ENCODE measurements at regions not wholly inside any gene's neighbourhood (a gene's known extent, or its start where the extent isn't known, plus 50 kb on each side); places are given as distances from the start of the nearest gene placed in this dataset.
A peak's percentile ranks its signal among the peaks of the same experiment; 100 is the strongest.

- H3K4me3 ChIP-seq (replicated peaks in 1 of 2; ENCODE audit: low read depth in 2 of 2, low read length in 2 of 2), result no peak overlapping the region
- no peak for TF ChIP-seq CTCF (IDR thresholded peaks at IDR 0.05; ENCODE audit: low read depth, low read length)
- no peak for DNase-seq (ENCODE audit: low read depth in 2 of 2)
Measured at GRCh38 chr6:11908436-11909105, 103.5 kb upstream of the HIVEP1 start.

GRCh38 chr6:11903645-11904044 lies 108.5 kb upstream of the HIVEP1 start:
- no peak overlapping the region for H3K4me3 ChIP-seq (replicated peaks in 1 of 2; ENCODE audit: low read depth in 2 of 2, low read length in 2 of 2)
- TF ChIP-seq CTCF (IDR thresholded peaks at IDR 0.05; ENCODE audit: low read depth, low read length), result no peak
- DNase-seq (ENCODE audit: low read depth in 2 of 2), result no peak

DNA sequence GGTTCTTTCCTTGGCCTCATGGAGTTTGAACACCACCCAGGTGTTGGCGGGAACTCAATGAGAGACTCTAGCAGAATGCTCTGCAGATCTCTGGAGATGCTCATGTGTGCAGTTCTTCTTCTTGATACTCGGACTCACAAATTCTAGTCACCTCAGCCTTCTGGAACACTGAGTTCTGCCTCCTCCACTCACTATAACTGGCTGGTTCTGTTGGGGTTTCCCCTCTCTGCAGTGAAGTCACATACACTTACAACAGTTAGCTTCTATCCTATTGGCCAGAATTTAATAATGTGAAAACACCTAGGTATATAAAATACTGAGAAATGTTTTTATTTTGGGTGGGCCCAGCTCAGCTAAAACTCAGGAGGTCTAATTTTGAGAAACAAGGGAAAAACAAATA lies 109.6 kb upstream of the HIVEP1 start:
- no peak for DNase-seq (ENCODE audit: low read depth in 2 of 2)
- no peak for TF ChIP-seq CTCF (IDR thresholded peaks at IDR 0.05; ENCODE audit: low read depth, low read length)
- H3K4me3 ChIP-seq (replicated peaks in 1 of 2; ENCODE audit: low read depth in 2 of 2, low read length in 2 of 2), result no peak overlapping the region

GRCh38 chr6:11900662-11901598 lies 111.2 kb upstream of the HIVEP1 start:
- no peak for TF ChIP-seq CTCF (IDR thresholded peaks at IDR 0.05; ENCODE audit: low read depth, low read length)
- H3K4me3 ChIP-seq (replicated peaks in 1 of 2; ENCODE audit: low read depth in 2 of 2, low read length in 2 of 2), result no peak overlapping the region
- peak in 1 of 2 donors; percentile 16 for DNase-seq (ENCODE audit: low read depth in 2 of 2)

GRCh38 chr6:11899645-11900044 lies 112.5 kb upstream of the HIVEP1 start:
- H3K4me3 ChIP-seq (replicated peaks in 1 of 2; ENCODE audit: low read depth in 2 of 2, low read length in 2 of 2), result no peak overlapping the region
- no peak for DNase-seq (ENCODE audit: low read depth in 2 of 2)
- no peak for TF ChIP-seq CTCF (IDR thresholded peaks at IDR 0.05; ENCODE audit: low read depth, low read length)

DNA sequence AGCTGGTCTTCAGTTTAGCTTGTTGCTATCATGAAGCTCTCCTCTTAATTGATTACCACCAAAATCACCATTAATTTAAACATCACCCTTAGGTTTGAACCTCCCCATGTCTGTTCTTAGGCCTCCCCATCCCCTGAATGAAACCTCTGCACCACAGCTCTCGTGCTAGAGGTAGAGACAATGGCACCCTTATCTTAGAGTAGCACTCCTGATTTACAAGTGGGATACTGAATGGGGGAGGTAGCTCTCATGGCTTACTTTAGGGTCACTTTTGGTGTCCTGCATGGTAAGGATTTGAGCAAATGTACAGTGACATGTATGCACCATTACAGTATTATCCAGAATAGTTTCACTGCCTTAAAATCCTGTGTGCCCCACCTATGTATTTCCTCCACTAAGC lies 115.6 kb upstream of the ADTRP start:
- no peak for DNase-seq (ENCODE audit: low read depth in 2 of 2)
- H3K4me3 ChIP-seq (replicated peaks in 1 of 2; ENCODE audit: low read depth in 2 of 2, low read length in 2 of 2), result no peak overlapping the region
- TF ChIP-seq CTCF (IDR thresholded peaks at IDR 0.05; ENCODE audit: low read depth, low read length), result no peak
